Activated CD8-positive, alpha-beta memory T cell treated with anti-CD3 and anti-CD28 coated beads for 48 hours (primary cell): ENCODE measurements at regions not wholly inside any gene's neighbourhood (a gene's known extent, or its start where the extent isn't known, plus 50 kb on each side); places are given as distances from the start of the nearest gene placed in this dataset.
"Not testable (repeated sequence)": the region's sequence is repeated elsewhere in the genome, so short reads cannot be mapped to it uniquely, and the experiment has no call there.

Experiments used
- DNase-seq, 3 experiments: peaks; one replicate each; pipeline ENCODE4 v3.0.0-alpha.2; 2020; ENCODE audit warnings: low read depth in 2 of 3, low spot score in 2 of 3

GRCh38 chr14:22112004-22112403, 438.4 kb upstream of the OR4E1 start:
- no peak for DNase-seq

- no peak for DNase-seq
Measured at GRCh38 chr14:22107753-22108152, 434.1 kb upstream of the OR4E1 start.

GRCh38 chr14:22106700-22107697, 433.4 kb upstream of the OR4E1 start:
- DNase-seq, result no peak

- DNase-seq, result no peak
Measured at GRCh38 chr14:22105624-22106006, 432.0 kb upstream of the OR4E1 start.

GRCh38 chr14:22105006-22105623, 431.5 kb upstream of the OR4E1 start:
- DNase-seq, result no peak

- not testable (repeated sequence) for DNase-seq
Measured at GRCh38 chr14:22100764-22101120, 427.1 kb upstream of the OR4E1 start.

GRCh38 chr14:22099942-22100763, 426.5 kb upstream of the OR4E1 start:
- peak in 1 of 3 experiments; percentile 3 for DNase-seq

GRCh38 chr14:22098435-22098834, 424.8 kb upstream of the OR4E1 start:
- no peak for DNase-seq

- DNase-seq, result no peak
Measured at GRCh38 chr14:22097586-22098292, 424.1 kb upstream of the OR4E1 start.

- no peak for DNase-seq
Measured at GRCh38 chr14:22097072-22097471, 423.5 kb upstream of the OR4E1 start.

- no peak for DNase-seq
Measured at GRCh38 chr14:22096514-22096895, 422.9 kb upstream of the OR4E1 start.

GRCh38 chr14:22095860-22096513, 422.4 kb upstream of the OR4E1 start:
- DNase-seq, result no peak

- no peak for DNase-seq
Measured at GRCh38 chr14:22089940-22090339, 416.3 kb upstream of the OR4E1 start.

GRCh38 chr14:22088614-22089342, 415.2 kb upstream of the OR4E1 start:
- DNase-seq, result no peak

- DNase-seq, result no peak
Measured at GRCh38 chr14:22086131-22086530, 412.5 kb upstream of the OR4E1 start.

- no peak for DNase-seq
Measured at GRCh38 chr14:22084393-22085281, 411.0 kb upstream of the OR4E1 start.

- DNase-seq, result no peak
Measured at GRCh38 chr14:22081337-22081736, 407.7 kb upstream of the OR4E1 start.

GRCh38 chr14:22079766-22080165, 406.1 kb upstream of the OR4E1 start:
- no peak for DNase-seq

- no peak for DNase-seq
Measured at GRCh38 chr14:22073801-22074200, 400.2 kb upstream of the OR4E1 start.
